ENCODE measurements at regions not wholly inside any gene's neighbourhood (a gene's known extent, or its start where the extent isn't known, plus 50 kb on each side); places are given as distances from the start of the nearest gene placed in this dataset.

GRCh38 chr22:27110665-27111451 is 453.5 kb downstream of the MIAT start:
- TF ChIP-seq CTCF (IDR thresholded peaks at IDR 0.05; ENCODE audit: insufficient read depth, low read length, poor library complexity, severe bottlenecking), result no peak
- no peak for DNase-seq (ENCODE audit: extremely low read depth, insufficient read length)
- Histone ChIP-seq H3K27me3 (replicated peaks; ENCODE audit: control insufficient read depth, insufficient read depth, low read length) (no peaks in the 10 kb centered on the region), H3K4me3 (replicated peaks; ENCODE audit: low read depth, low read length) (no peak overlapping the region), H3K36me3 (ENCODE audit: control insufficient read depth, insufficient read depth, low read length) (no peaks in the 10 kb centered on the region)

GRCh38 chr22:27111796-27112672 is 454.6 kb downstream of the MIAT start:
- TF ChIP-seq CTCF (IDR thresholded peaks at IDR 0.05; ENCODE audit: insufficient read depth, low read length, poor library complexity, severe bottlenecking), result no peak
- H3K36me3 ChIP-seq (ENCODE audit: control insufficient read depth, insufficient read depth, low read length), result no peaks in the 10 kb centered on the region
- no peak for DNase-seq (ENCODE audit: extremely low read depth, insufficient read length)
- H3K27me3 ChIP-seq (replicated peaks; ENCODE audit: control insufficient read depth, insufficient read depth, low read length), result no peaks in the 10 kb centered on the region
- no peak overlapping the region for H3K4me3 ChIP-seq (replicated peaks; ENCODE audit: low read depth, low read length)

GRCh38 chr22:27113211-27113635 is 455.8 kb downstream of the MIAT start:
- no peak overlapping the region for H3K4me3 ChIP-seq (replicated peaks; ENCODE audit: low read depth, low read length)
- H3K36me3 ChIP-seq (ENCODE audit: control insufficient read depth, insufficient read depth, low read length), result no peaks in the 10 kb centered on the region
- DNase-seq (ENCODE audit: extremely low read depth, insufficient read length), result no peak
- TF ChIP-seq CTCF (IDR thresholded peaks at IDR 0.05; ENCODE audit: insufficient read depth, low read length, poor library complexity, severe bottlenecking), result no peak
- H3K27me3 ChIP-seq (replicated peaks; ENCODE audit: control insufficient read depth, insufficient read depth, low read length), result no peaks in the 10 kb centered on the region

- Histone ChIP-seq H3K36me3 (ENCODE audit: control insufficient read depth, insufficient read depth, low read length) (no peaks in the 10 kb centered on the region), H3K4me3 (replicated peaks; ENCODE audit: low read depth, low read length) (no peak overlapping the region)
- TF ChIP-seq CTCF (IDR thresholded peaks at IDR 0.05; ENCODE audit: insufficient read depth, low read length, poor library complexity, severe bottlenecking), result no peak
These were observed 456.3 kb downstream of the MIAT start for GRCh38 chr22:27113641-27114040.

GRCh38 chr22:27114186-27114585 is 456.8 kb downstream of the MIAT start:
- H3K36me3 ChIP-seq (ENCODE audit: control insufficient read depth, insufficient read depth, low read length), result no peaks in the 10 kb centered on the region
- H3K27me3 ChIP-seq (replicated peaks; ENCODE audit: control insufficient read depth, insufficient read depth, low read length), result no peaks in the 10 kb centered on the region
- no peak overlapping the region for H3K4me3 ChIP-seq (replicated peaks; ENCODE audit: low read depth, low read length)
- DNase-seq (ENCODE audit: extremely low read depth, insufficient read length), result no peak
- TF ChIP-seq CTCF (IDR thresholded peaks at IDR 0.05; ENCODE audit: insufficient read depth, low read length, poor library complexity, severe bottlenecking), result no peak

More at GRCh38 chr22:27113641-27114040, 456.3 kb downstream of the MIAT start:
- DNase-seq (ENCODE audit: extremely low read depth, insufficient read length), result no peak
- H3K27me3 ChIP-seq (replicated peaks; ENCODE audit: control insufficient read depth, insufficient read depth, low read length), result no peaks in the 10 kb centered on the region

All from GM06990 (cell line).